DND-41 (cell line): ENCODE measurements at regions not wholly inside any gene's neighbourhood (a gene's known extent, or its start where the extent isn't known, plus 50 kb on each side); places are given as distances from the start of the nearest gene placed in this dataset.

ENCODE experiments used
- ATAC-seq: fragments of 200-7000 bp; cut with Tn5 transposase; 3 replicates; pipeline ENCODE4 v1.9.1; 2021; ENCODE audit warnings: low read depth; ENCODE audit not compliant: insufficient read depth
- DNase-seq: peaks from one replicate; pipeline ENCODE4 v3.0.0-alpha.2; 2020
- H2AFZ ChIP-seq: 2 replicates; pipeline ENCODE4 v1.6.0; 2012; ENCODE audit warnings: low read depth, low read length
- H3K27ac ChIP-seq: 2 replicates; pipeline ENCODE4 v1.5.1; 2012; ENCODE audit warnings: low read length, inconsistent platforms
- H3K27me3 ChIP-seq: fragments of 200-600 bp; sonication (generic); 2 replicates; pipeline ENCODE4 v1.6.0; 2012; ENCODE audit warnings: low read length, mild to moderate bottlenecking, inconsistent platforms; ENCODE audit not compliant: insufficient read depth, poor library complexity
- H3K36me3 ChIP-seq: 2 replicates; pipeline ENCODE4 v1.5.1; 2012; ENCODE audit warnings: low read length, inconsistent platforms; ENCODE audit not compliant: insufficient read depth
- H3K4me1 ChIP-seq: 2 replicates; pipeline ENCODE4 v1.5.1; 2012; ENCODE audit warnings: mild to moderate bottlenecking, low read length; ENCODE audit not compliant: insufficient read depth
- H3K4me2 ChIP-seq: 2 replicates; pipeline ENCODE4 v1.6.0; 2012; ENCODE audit warnings: mild to moderate bottlenecking, moderate library complexity, low read length, inconsistent platforms; ENCODE audit not compliant: insufficient read depth
- H3K4me3 ChIP-seq, 2 experiments: fragments of 200-600 bp in 1 of 2; shearing (Covaris generic) in 1 of 2; 2 replicates each; pipeline ENCODE4 v1.5.1; 2012 to 2016; ENCODE audit warnings: inconsistent platforms in 2 of 2, low read length in 2 of 2, mild to moderate bottlenecking in 2 of 2, low read depth in 1 of 2, moderate library complexity in 1 of 2
- H3K79me2 ChIP-seq: 2 replicates; pipeline ENCODE4 v1.6.0; 2012; ENCODE audit warnings: low read length, inconsistent platforms; ENCODE audit not compliant: insufficient read depth
- H3K9ac ChIP-seq: 2 replicates; pipeline ENCODE4 v1.6.0; 2012; ENCODE audit warnings: low read depth, mild to moderate bottlenecking, inconsistent platforms, low read length, moderate library complexity
- H3K9me3 ChIP-seq: 2 replicates; pipeline ENCODE4 v1.5.1; 2012; ENCODE audit warnings: low read length, moderate library complexity, mild to moderate bottlenecking, inconsistent platforms; ENCODE audit not compliant: insufficient read depth, severe bottlenecking
- H4K20me1 ChIP-seq: 2 replicates; pipeline ENCODE4 v1.6.0; 2012; ENCODE audit warnings: low read length; ENCODE audit not compliant: insufficient read depth
- EZH2 ChIP-seq: IDR thresholded peaks from 3 replicates; pipeline ENCODE4 v1.6.1; 2012; ENCODE audit warnings: borderline replicate concordance, low read depth, mild to moderate bottlenecking, moderate library complexity, low read length, inconsistent platforms; ENCODE audit not compliant: severe bottlenecking
- TF ChIP-seq, protein P1 (sequence below): IDR thresholded peaks from 2 replicates; pipeline ENCODE4 v1.5.1; 2012; ENCODE audit warnings: borderline replicate concordance, low read length, moderate library complexity, mild to moderate bottlenecking; ENCODE audit not compliant: poor library complexity, severe bottlenecking; ENCODE audit errors: extremely low read depth

DNA sequence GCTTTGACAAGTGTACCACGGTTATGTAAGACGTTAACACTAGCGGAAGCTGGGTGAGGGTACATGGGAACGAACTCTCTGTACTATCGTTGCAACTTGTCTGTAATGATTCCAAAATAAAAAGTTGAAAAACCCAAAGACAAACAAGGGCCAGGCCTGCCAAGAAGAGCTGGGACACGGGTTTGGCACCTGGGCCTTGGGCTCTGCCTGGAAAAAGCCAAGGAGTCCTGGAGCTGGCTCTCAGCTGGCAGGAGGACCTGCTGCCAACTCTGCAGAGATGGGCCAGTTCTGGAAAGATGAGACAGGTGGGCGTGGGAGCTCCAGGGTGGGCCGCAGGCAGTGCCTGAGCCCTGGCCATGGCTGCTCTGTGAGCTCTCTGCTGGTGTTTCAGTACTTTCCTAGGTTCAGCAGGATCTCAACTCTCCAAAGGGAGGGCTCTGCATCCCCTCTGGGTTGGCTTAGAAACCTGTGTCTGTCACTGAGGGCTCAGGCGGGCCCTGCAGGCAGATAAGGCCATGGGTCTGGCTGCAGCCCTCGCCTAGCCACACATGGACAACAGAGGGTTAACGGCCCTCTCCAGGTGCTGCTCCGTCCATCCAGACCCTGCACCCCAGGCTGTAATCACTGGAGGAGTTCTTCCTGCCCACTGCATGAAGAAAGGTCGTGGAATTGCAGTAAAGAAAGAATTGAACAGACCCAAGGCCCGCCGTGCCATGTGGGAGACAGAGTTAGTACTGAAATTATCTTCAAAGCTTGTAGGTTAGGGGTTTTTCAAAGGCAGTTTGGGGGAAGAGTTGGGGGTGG is 89.9 kb downstream of the RHOB start:
- no peaks in the 10 kb centered on the region for H3K4me1 ChIP-seq
- no peaks in the 10 kb centered on the region for H3K36me3 ChIP-seq
- DNase-seq, result no peak
- H3K27me3 ChIP-seq, result peaks cover 13% of the 10 kb centered on the region
- H4K20me1 ChIP-seq, result no peaks in the 10 kb centered on the region
- no peaks in the 10 kb centered on the region for H3K9me3 ChIP-seq
- TF ChIP-seq EZH2, result no peak
- TF ChIP-seq, protein P1, sequence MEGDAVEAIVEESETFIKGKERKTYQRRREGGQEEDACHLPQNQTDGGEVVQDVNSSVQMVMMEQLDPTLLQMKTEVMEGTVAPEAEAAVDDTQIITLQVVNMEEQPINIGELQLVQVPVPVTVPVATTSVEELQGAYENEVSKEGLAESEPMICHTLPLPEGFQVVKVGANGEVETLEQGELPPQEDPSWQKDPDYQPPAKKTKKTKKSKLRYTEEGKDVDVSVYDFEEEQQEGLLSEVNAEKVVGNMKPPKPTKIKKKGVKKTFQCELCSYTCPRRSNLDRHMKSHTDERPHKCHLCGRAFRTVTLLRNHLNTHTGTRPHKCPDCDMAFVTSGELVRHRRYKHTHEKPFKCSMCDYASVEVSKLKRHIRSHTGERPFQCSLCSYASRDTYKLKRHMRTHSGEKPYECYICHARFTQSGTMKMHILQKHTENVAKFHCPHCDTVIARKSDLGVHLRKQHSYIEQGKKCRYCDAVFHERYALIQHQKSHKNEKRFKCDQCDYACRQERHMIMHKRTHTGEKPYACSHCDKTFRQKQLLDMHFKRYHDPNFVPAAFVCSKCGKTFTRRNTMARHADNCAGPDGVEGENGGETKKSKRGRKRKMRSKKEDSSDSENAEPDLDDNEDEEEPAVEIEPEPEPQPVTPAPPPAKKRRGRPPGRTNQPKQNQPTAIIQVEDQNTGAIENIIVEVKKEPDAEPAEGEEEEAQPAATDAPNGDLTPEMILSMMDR, result no peak
- H2AFZ ChIP-seq, result no peak overlapping the region
- H3K9ac ChIP-seq, result no peak overlapping the region
- H3K27ac ChIP-seq, result no peak overlapping the region
- no peak overlapping the region for H3K4me3 ChIP-seq
- no peak for ATAC-seq
- H3K79me2 ChIP-seq, result no peaks in the 10 kb centered on the region
- H3K4me2 ChIP-seq, result no peak overlapping the region

DNA sequence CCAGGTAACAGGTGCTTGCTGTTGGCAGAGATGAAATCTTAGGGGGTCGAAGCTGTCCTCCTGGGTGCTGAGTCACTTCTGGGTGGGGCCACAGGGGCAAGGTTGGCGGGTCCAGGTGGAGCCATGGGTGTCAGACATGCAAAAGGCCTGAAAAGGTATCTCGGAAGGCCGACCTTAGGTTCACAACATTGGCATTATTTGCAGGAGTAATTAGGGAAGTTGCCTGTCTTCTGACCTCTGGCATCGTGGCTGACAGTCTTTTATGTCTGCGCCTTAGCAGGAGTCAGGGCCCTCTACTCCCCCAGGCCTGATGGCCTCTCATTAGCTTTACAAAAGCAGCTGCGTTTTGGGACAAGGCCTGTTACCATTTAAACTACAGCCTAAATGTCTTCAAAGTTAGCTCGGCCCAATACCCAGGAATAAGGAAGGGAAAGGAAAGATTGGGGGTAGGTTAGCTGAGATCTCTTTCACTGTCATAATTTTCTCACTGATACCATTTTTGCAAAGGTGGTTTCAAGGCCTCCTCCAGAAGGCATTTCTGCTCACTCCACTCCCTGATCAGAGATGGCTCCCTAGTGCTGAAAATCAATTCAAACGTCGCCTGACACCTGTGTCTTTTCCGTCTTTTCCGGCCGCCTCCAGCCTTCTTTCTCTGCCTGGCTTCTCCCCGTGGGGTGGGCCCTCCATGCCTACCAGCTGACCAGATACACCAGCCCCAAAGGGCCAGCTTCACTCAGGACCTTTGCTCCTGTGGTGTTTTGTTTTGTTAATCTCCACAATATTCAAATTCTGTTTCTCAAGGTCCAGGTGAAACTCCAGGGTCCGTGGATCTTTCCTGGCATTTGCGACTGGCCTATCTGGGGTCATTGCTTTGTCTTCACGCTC is 90.8 kb downstream of the RHOB start:
- Histone ChIP-seq H3K4me2 (no peak overlapping the region), H3K9ac (no peak overlapping the region), H4K20me1 (no peaks in the 10 kb centered on the region), H3K79me2 (no peaks in the 10 kb centered on the region), H3K27ac (no peak overlapping the region), H3K4me1 (no peaks in the 10 kb centered on the region), H2AFZ (no peak overlapping the region), H3K4me3 (no peak overlapping the region), H3K27me3 (peaks cover 8% of the 10 kb centered on the region), H3K9me3 (no peaks in the 10 kb centered on the region), H3K36me3 (no peaks in the 10 kb centered on the region)
- no peak for DNase-seq
- ATAC-seq, result no peak
- no peak for TF ChIP-seq EZH2
- TF ChIP-seq, protein P1, result no peak

DNA sequence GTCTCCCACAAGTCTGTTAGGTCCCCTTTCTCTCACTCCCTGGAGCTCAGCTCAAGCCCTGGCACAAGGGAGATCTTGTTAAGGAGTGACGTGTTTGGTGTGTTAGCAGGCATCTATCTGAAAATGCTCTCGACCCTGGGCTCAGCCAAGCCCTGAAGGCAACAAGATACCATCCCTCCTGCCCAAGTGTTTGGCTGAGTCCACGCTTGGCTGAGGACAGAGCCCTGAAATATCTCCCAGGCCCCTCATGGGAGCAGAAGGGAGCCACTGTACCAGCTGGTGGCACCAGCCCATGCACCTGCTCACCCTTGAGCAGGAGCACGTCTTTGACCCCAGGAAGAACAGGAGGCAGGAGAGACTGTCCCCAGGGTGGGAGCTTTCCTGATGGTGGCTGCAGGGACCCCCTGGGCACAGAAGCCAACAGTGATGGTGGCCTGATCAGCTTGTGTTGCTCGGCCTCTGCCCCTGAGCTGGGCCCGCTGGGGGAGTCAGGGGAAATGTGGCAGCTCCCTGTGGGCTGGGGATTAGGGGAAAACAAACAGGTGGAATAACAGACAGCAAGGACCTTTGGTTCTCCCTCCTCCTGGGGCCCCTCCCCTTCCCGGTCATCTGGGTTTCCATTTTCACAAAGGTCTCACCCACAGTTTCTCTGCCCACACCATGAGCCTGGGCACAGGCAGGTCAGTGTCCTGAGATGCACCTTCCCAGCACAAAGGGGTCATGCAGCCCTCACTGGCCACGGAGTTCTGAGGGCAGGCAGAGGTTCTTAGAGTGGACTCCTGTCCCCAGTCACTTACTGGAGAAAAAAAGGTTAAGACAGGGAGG is 91.6 kb downstream of the RHOB start:
- H3K4me1 ChIP-seq, result no peaks in the 10 kb centered on the region
- H3K36me3 ChIP-seq, result no peaks in the 10 kb centered on the region
- DNase-seq (no peak), ATAC-seq (no peak)
- H3K4me2 ChIP-seq, result no peak overlapping the region
- peaks cover 3% of the 10 kb centered on the region for H3K27me3 ChIP-seq
- H2AFZ ChIP-seq, result no peak overlapping the region
- no peak overlapping the region for H3K27ac ChIP-seq
- no peaks in the 10 kb centered on the region for H4K20me1 ChIP-seq
- TF ChIP-seq, protein P1, result no peak
- no peak for TF ChIP-seq EZH2
- no peaks in the 10 kb centered on the region for H3K9me3 ChIP-seq
- H3K9ac ChIP-seq, result no peak overlapping the region
- no peak overlapping the region for H3K4me3 ChIP-seq
- no peaks in the 10 kb centered on the region for H3K79me2 ChIP-seq
